Naive B cell (primary cell): ENCODE measurements at regions not wholly inside any gene's neighbourhood (a gene's known extent, or its start where the extent isn't known, plus 50 kb on each side); places are given as distances from the start of the nearest gene placed in this dataset.

ENCODE experiments used
- ATAC-seq, 2 donors: fragments of 150-1000 bp; cut with Tn5 transposase; 2 replicates each; pipeline ENCODE4 v1.10.0; 2021; ENCODE audit warnings: low read depth in 2 of 2, mild to moderate bottlenecking in 2 of 2, moderate library complexity in 2 of 2
- DNase-seq: peaks from one replicate; pipeline ENCODE4 v3.0.0; 2022
- H3K27ac Mint-ChIP-seq, 6 donors: one replicate each; pipeline ENCODE4 v1.8.0; 2020 to 2022; ENCODE audit warnings: mild to moderate bottlenecking in 6 of 6, mixed read lengths in 6 of 6, moderate library complexity in 5 of 6, inconsistent platforms in 2 of 6
- H3K27me3 Mint-ChIP-seq, 3 donors: one replicate each; pipeline ENCODE4 v1.8.0; 2021 to 2022; ENCODE audit warnings: mixed read lengths in 3 of 3, mild to moderate bottlenecking in 1 of 3
- H3K36me3 Mint-ChIP-seq, 2 donors: one replicate each; pipeline ENCODE4 v1.8.0; 2020 to 2022; ENCODE audit warnings: mixed read lengths in 2 of 2, inconsistent platforms in 1 of 2, mild to moderate bottlenecking in 1 of 2
- H3K4me1 Mint-ChIP-seq, 3 donors: one replicate each; pipeline ENCODE4 v1.8.0; 2020 to 2022; ENCODE audit warnings: mixed read lengths in 3 of 3, inconsistent platforms in 1 of 3, mild to moderate bottlenecking in 1 of 3, moderate library complexity in 1 of 3
- H3K4me3 Mint-ChIP-seq, 8 donors: one replicate each; pipeline ENCODE4 v1.8.0; 2020 to 2022; ENCODE audit warnings: mild to moderate bottlenecking in 8 of 8, mixed read lengths in 8 of 8, moderate library complexity in 8 of 8, inconsistent platforms in 2 of 8
- H3K9me3 Mint-ChIP-seq, 7 donors: one replicate each; pipeline ENCODE4 v1.8.0; 2020 to 2022; ENCODE audit warnings: mixed read lengths in 7 of 7, mild to moderate bottlenecking in 5 of 7, inconsistent platforms in 2 of 7, moderate library complexity in 1 of 7

DNA sequence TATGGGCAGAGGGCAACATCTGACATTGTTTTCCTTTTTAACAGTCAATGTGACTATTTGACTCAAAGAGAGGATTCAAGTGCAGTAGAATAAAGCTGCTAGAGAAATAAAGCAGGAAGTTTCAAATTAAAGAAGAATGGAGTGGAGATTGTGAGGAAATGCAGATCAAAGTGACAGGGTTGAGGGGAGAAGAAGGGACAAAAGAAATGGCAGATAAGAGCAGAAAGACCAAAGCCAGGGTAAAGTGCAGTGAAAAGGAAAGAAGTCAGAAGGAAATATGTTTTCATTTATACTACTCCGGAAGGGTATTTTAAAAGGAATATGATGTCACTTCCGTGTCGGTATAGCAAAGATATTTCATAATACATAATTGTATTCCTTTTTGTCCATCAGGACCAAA is 297.5 kb upstream of the CRIM1 start:
- DNase-seq (no peak), ATAC-seq (no peak)
- no peak overlapping the region for H3K4me3 Mint-ChIP-seq
- H3K27me3 Mint-ChIP-seq = peaks cover 2 to 15% (median 8%) of the 10 kb centered on the region in 3 donors
- peaks cover 3 to 21% (median 9%) of the 10 kb centered on the region in 7 donors for H3K9me3 Mint-ChIP-seq
- peaks cover 6 to 16% (median 10%) of the 10 kb centered on the region in 3 donors for H3K4me1 Mint-ChIP-seq
- H3K27ac Mint-ChIP-seq = peak overlapping the region in 1 of 6 donors; percentile 8
- peaks cover 0 to 6% of the 10 kb centered on the region in 2 donors for H3K36me3 Mint-ChIP-seq

- Mint-ChIP-seq H3K27ac (no peak overlapping the region), H3K36me3 (no peaks in the 10 kb centered on the region), H3K4me1 (peaks cover 0 to under 1% (median 0%) of the 10 kb centered on the region in 3 donors), H3K9me3 (peaks cover 2 to 15% (median 11%) of the 10 kb centered on the region in 7 donors), H3K27me3 (peaks cover 8 to 11% (median 9%) of the 10 kb centered on the region in 3 donors), H3K4me3 (no peak overlapping the region)
- ATAC-seq (no peak), DNase-seq (no peak)
Observed at GRCh38 chr2:36052819-36053218, 302.8 kb upstream of the CRIM1 start.

DNA sequence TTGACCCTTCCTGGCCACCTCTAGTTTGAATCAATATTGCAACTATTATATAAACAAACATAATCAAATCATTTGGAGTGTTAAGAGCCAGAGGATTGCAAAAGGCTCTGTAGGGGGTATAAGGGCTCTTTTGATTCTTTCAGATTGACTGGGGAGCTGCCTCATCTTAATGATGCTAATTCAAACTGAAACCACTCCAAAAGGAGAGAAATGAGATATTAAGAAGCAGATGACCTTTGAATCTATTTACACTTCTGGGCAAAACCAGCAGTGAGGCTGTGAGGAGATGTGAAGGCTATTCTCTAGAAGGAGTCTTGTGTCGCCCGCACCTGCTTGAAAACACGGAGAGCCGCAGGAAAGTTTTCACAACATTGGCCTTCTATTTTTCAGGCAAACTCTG is 311.2 kb upstream of the CRIM1 start:
- peaks cover 0 to 13% (median 0%) of the 10 kb centered on the region in 3 donors for H3K4me1 Mint-ChIP-seq
- DNase-seq (no peak), ATAC-seq (no peak)
- no peaks in the 10 kb centered on the region for H3K36me3 Mint-ChIP-seq
- peaks cover 0 to 9% (median 3%) of the 10 kb centered on the region in 7 donors for H3K9me3 Mint-ChIP-seq
- H3K27me3 Mint-ChIP-seq = peaks cover 7 to 15% (median 11%) of the 10 kb centered on the region in 3 donors
- H3K4me3 Mint-ChIP-seq = no peak overlapping the region
- H3K27ac Mint-ChIP-seq = no peak overlapping the region

DNA sequence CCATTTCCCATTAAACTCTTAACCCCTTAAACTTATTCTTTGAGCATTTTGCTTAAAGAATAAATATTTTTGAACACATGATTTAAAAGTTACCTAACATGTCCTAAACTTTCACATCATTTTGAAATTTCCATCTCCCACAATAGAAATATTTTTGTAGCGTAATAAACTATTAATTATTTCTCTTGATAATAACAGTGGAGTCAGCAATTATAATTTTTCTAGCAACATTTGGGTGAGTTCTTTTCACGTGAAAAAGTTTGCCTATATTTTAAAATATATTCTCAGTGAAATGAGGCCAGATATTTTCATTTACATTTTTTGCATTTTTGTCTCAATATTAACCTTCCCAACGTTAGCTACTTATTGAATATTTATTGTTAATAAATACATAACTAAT is 320.4 kb upstream of the CRIM1 start:
- H3K9me3 Mint-ChIP-seq = peaks cover 1 to 12% (median 9%) of the 10 kb centered on the region in 7 donors
- peaks cover 0 to 12% (median 7%) of the 10 kb centered on the region in 3 donors for H3K27me3 Mint-ChIP-seq
- no peak overlapping the region for H3K4me3 Mint-ChIP-seq
- no peaks in the 10 kb centered on the region for H3K4me1 Mint-ChIP-seq
- H3K27ac Mint-ChIP-seq = no peak overlapping the region
- DNase-seq (no peak), ATAC-seq (no peak)
- H3K36me3 Mint-ChIP-seq = no peaks in the 10 kb centered on the region

GRCh38 chr2:36032046-36032445 is 323.5 kb upstream of the CRIM1 start:
- DNase-seq = no peak

GRCh38 chr2:36031471-36031870 is 324.1 kb upstream of the CRIM1 start:
- peaks cover 1 to 8% (median 3%) of the 10 kb centered on the region in 7 donors for H3K9me3 Mint-ChIP-seq
- H3K27ac Mint-ChIP-seq = no peak overlapping the region
- no peaks in the 10 kb centered on the region for H3K4me1 Mint-ChIP-seq
- DNase-seq (no peak), ATAC-seq (no peak)
- H3K4me3 Mint-ChIP-seq = no peak overlapping the region
- H3K36me3 Mint-ChIP-seq = no peaks in the 10 kb centered on the region
- peaks cover 0 to 8% (median 7%) of the 10 kb centered on the region in 3 donors for H3K27me3 Mint-ChIP-seq

More at GRCh38 chr2:36032046-36032445, 323.5 kb upstream of the CRIM1 start:
- H3K36me3 Mint-ChIP-seq = no peaks in the 10 kb centered on the region
- peaks cover 0 to 12% (median 7%) of the 10 kb centered on the region in 3 donors for H3K27me3 Mint-ChIP-seq
- H3K4me3 Mint-ChIP-seq = no peak overlapping the region
- H3K4me1 Mint-ChIP-seq = no peaks in the 10 kb centered on the region
- peak overlapping the region in 2 of 6 donors; percentile 7 to 34 for H3K27ac Mint-ChIP-seq
- H3K9me3 Mint-ChIP-seq = peaks cover 1 to 12% (median 7%) of the 10 kb centered on the region in 7 donors
- no peak for ATAC-seq

DNA sequence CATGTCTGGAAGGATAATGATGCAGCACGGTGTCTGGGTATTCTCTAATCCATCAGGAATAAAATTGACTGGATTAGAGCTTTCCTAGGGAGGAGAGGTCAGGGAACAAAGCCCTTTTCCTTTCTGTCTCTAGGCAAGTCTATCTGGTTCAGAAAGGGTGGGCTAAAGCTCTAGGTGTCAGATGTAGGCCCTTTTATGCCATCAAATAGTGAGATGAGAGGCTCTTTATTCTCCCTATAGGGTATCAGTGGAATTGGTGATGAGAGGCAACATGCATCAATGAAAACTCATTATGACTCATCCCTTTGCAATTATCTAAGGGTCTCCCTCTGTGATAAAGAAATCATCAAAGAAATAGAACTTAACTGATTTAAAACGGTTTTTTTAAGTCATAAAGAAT is 328.0 kb upstream of the CRIM1 start:
- H3K4me3 Mint-ChIP-seq = no peak overlapping the region
- no peaks in the 10 kb centered on the region for H3K36me3 Mint-ChIP-seq
- no peaks in the 10 kb centered on the region for H3K9me3 Mint-ChIP-seq
- H3K27ac Mint-ChIP-seq = no peak overlapping the region
- DNase-seq = no peak
- no peak for ATAC-seq
- H3K27me3 Mint-ChIP-seq = peaks cover 0 to 8% (median 0%) of the 10 kb centered on the region in 3 donors
- no peaks in the 10 kb centered on the region for H3K4me1 Mint-ChIP-seq

DNA sequence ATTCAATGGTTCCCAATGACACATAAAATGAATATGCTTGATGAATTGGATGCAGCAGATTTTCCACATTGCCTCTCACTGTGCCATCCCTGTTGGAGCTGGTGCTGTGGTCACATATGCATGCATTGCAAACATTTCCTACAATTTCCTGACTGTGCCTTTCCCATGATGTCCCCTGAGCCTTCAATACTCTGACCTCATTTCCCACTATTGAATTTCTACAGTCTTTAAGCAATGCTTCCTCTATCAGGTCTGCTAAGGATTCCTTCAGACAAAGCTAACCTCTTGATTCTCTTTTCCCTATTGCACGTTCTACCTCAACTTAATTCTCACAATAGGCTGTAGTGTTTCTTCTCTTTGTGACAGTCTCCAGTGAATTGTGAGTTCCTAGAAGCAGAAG is 342.5 kb upstream of the CRIM1 start:
- no peaks in the 10 kb centered on the region for H3K36me3 Mint-ChIP-seq
- no peak for ATAC-seq
- H3K27me3 Mint-ChIP-seq = peaks cover 0 to 13% (median 10%) of the 10 kb centered on the region in 3 donors
- H3K4me3 Mint-ChIP-seq = no peak overlapping the region
- no peaks in the 10 kb centered on the region for H3K9me3 Mint-ChIP-seq
- H3K4me1 Mint-ChIP-seq = no peaks in the 10 kb centered on the region
- no peak overlapping the region for H3K27ac Mint-ChIP-seq
- DNase-seq = no peak

DNA sequence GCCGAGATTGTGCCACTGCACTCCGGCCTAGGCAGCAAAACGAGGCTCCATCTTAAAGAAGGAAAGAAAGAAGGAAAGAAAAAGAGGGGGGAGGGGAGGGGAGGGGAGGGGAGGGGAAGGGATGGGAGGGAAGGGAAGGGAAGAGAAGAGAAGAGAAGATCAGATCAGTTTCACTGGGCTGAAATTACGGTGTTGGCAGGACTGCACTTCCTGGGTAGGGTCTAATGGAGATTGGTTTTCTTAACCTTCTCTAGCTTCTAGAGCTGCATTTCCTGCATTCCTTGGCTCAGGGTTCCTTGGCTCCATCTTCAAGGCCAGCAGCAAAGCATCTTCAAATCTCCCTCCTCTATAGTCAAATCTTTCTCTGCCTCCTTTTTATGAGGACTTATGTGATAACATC is 349.1 kb upstream of the CRIM1 start:
- no peaks in the 10 kb centered on the region for H3K4me1 Mint-ChIP-seq
- peaks cover 0 to 7% (median 0%) of the 10 kb centered on the region in 3 donors for H3K27me3 Mint-ChIP-seq
- DNase-seq (no peak), ATAC-seq (no peak)
- no peaks in the 10 kb centered on the region for H3K9me3 Mint-ChIP-seq
- H3K36me3 Mint-ChIP-seq = no peaks in the 10 kb centered on the region
- H3K27ac Mint-ChIP-seq = no peak overlapping the region
- no peak overlapping the region for H3K4me3 Mint-ChIP-seq

DNA sequence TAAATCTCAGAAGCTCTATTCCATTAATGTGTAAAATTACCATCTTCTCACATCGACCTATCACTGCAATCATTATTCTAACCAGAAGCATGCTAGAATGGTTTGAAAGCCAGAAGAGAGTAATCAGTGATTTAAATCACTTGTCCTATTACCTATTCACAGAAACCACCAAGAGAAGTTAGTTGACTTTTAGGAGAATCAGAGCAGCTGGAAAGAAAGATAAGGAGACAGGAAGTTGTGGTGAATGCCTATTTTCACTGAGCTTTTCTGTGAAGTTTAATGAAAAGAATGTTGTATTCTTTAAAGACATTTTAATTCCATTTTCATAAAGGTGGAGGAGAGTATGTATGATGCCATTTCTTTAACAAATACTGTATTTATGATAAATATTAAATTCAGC is 352.6 kb upstream of the CRIM1 start:
- Mint-ChIP-seq H3K4me3 (no peak overlapping the region), H3K4me1 (no peaks in the 10 kb centered on the region), H3K27me3 (peaks cover 7% of the 10 kb centered on the region in 3 donors), H3K27ac (no peak overlapping the region), H3K36me3 (no peaks in the 10 kb centered on the region), H3K9me3 (no peaks in the 10 kb centered on the region)
- DNase-seq (no peak), ATAC-seq (no peak)

- Mint-ChIP-seq H3K4me3 (no peak overlapping the region), H3K36me3 (no peaks in the 10 kb centered on the region), H3K27ac (no peak overlapping the region), H3K9me3 (peaks cover 0 to 4% (median 3%) of the 10 kb centered on the region in 7 donors), H3K4me1 (no peaks in the 10 kb centered on the region), H3K27me3 (peaks cover 0 to 15% (median 7%) of the 10 kb centered on the region in 3 donors)
- ATAC-seq = no peak
- DNase-seq = no peak
Observed at GRCh38 chr2:35997488-35997887, 358.1 kb upstream of the CRIM1 start.

DNA sequence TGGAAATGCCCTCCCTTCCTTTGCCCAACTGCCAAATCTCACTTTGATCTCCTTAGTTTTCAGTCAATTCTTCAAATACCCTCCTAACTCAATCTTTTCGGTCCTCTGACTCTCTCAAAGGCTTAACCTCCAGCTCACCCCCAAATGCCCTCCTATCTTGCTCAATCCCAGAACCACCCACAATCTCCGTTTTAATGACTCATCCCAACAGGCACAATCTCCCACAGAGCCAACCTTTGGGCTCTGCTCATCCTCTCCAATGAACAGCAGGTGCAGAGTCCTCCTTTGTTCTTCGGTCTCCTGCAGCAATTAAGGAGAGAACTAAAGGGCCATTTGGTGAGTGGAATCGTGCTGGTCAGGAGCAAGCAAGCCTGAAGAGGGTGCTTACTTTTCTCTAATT is 366.1 kb upstream of the CRIM1 start:
- peaks cover 0 to 2% (median 0%) of the 10 kb centered on the region in 7 donors for H3K9me3 Mint-ChIP-seq
- no peak overlapping the region for H3K27ac Mint-ChIP-seq

DNA sequence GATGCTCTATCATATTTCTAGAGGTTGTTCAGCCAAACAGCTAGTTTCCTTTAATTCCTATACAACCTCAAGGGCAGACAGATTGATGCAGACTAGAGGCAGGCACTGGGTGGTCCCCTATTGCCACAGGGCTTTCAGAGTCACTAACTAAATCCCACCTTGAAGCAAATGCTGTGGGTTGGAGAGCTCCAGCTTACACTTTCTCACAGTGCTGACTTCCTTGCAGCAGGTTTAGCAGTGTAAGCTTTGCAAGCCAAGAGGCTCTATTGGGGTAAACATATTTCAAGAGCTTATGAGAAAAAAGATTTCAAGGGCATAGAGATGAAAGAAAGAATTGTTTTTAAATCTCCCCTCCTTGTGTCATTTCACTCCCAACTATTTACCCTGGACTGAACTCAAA is 366.5 kb upstream of the CRIM1 start:
- DNase-seq (no peak), ATAC-seq (no peak)
- Mint-ChIP-seq H3K27ac (no peak overlapping the region), H3K36me3 (no peaks in the 10 kb centered on the region), H3K4me3 (no peak overlapping the region), H3K27me3 (no peaks in the 10 kb centered on the region), H3K9me3 (no peaks in the 10 kb centered on the region), H3K4me1 (peaks cover 0 to 4% (median 0%) of the 10 kb centered on the region in 3 donors)

More for the DNA sequence above, 366.1 kb upstream of the CRIM1 start:
- Mint-ChIP-seq H3K36me3 (no peaks in the 10 kb centered on the region), H3K4me1 (peaks cover 0 to 4% (median 0%) of the 10 kb centered on the region in 3 donors), H3K4me3 (no peak overlapping the region), H3K27me3 (no peaks in the 10 kb centered on the region)
- no peak for DNase-seq
- no peak for ATAC-seq

GRCh38 chr2:35986871-35987270 is 368.7 kb upstream of the CRIM1 start:
- no peak for ATAC-seq
- H3K9me3 Mint-ChIP-seq = no peaks in the 10 kb centered on the region
- no peak overlapping the region for H3K4me3 Mint-ChIP-seq
- no peak for DNase-seq
- H3K4me1 Mint-ChIP-seq = peaks cover 0 to 4% (median 0%) of the 10 kb centered on the region in 3 donors
- H3K27ac Mint-ChIP-seq = peak overlapping the region in 1 of 6 donors; percentile 11
- H3K27me3 Mint-ChIP-seq = peaks cover 0 to 10% (median 5%) of the 10 kb centered on the region in 3 donors
- no peaks in the 10 kb centered on the region for H3K36me3 Mint-ChIP-seq

- DNase-seq (no peak), ATAC-seq (peak in 1 of 2 donors; percentile 37)
- Mint-ChIP-seq H3K36me3 (no peaks in the 10 kb centered on the region), H3K4me1 (no peaks in the 10 kb centered on the region), H3K27me3 (peaks cover 0 to 10% (median 5%) of the 10 kb centered on the region in 3 donors), H3K9me3 (no peaks in the 10 kb centered on the region), H3K4me3 (no peak overlapping the region), H3K27ac (no peak overlapping the region)
Observed at GRCh38 chr2:35978218-35978617, 377.4 kb upstream of the CRIM1 start.
